Ishikawa (cell line): ENCODE measurements at regions not wholly inside any gene's neighbourhood (a gene's known extent, or its start where the extent isn't known, plus 50 kb on each side); places are given as distances from the start of the nearest gene placed in this dataset.

ENCODE experiments used
- EP300 ChIP-seq: IDR thresholded peaks from 2 replicates; pipeline ENCODE4 v1.6.1; 2012; ENCODE audit warnings: borderline replicate concordance
- RAD21 ChIP-seq: IDR thresholded peaks from 2 replicates; pipeline ENCODE4 v1.6.1; 2012; ENCODE audit warnings: low read depth

DNA sequence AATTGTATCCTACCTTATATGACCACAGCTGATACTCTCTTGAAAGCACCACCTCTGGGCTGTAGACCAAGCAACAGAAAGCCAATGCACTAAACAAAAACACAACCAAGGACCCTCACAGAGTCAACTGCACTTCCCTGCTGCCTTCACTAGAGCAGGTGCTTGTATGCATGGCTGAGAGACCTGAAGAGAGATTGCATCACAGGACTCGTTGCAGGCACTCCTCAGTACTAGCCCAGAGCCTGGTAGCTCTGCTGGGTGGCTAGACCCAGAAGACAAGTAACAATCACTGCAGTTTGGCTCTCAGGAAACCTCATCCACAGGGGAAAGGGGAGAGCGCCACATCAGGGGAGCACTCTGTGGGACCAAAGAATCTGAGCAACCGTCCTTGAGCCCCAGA is 521.6 kb upstream of the IMPG1 start:
- no peak for TF ChIP-seq EP300
- TF ChIP-seq RAD21 = no peak
